HG03571 (cell line): ENCODE measurements at regions not wholly inside any gene's neighbourhood (a gene's known extent, or its start where the extent isn't known, plus 50 kb on each side); places are given as distances from the start of the nearest gene placed in this dataset.

ENCODE experiments used
- ATAC-seq: cut with Tn5 transposase; IDR thresholded peaks from one replicate; pipeline ENCODE4 v1.9.1; 2021; ENCODE audit not compliant: unreplicated experiment

DNA sequence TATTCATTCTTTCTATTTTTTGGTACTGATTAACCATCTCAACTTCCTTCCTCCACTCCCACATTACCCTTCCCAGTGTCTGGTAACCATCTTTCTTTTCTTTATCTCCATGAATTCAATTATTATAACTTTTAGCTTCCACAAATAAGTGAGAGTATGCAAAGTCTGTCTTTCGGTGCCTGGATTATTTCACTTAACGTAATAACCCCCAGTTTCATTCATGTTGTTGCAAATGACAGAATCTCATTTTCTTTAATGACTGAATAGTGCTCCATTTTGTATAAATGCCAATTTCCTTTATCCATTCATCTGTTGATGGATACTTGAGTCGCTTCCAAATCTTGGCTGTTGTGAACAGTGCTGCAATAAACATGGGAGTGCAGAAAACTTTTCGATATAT is 940.4 kb downstream of the GLUD2 start:
- no peak for ATAC-seq

DNA sequence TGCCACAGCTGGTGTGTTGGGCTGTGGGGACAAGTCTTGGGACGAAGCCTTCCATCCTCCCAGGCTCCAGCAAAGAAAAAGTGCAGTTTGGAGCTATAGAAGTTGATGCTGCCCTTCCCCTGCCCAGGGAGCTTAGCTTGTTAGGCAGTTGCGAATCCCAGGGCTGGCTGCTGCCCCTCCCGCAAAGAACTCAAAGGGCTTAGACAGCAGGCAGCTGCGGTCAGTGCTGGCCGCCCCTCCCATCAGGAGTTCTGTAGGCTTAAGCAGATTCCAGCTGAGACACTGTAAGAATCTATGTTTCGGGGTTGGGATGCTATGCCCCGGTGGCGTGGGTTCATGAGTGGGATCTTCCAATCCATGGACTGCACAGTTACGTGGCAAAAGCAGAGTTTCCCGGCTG is 956.7 kb downstream of the GLUD2 start:
- no peak for ATAC-seq

- ATAC-seq: no peak
Measured at GRCh38 chrX:122026665-122027064, 979.3 kb downstream of the GLUD2 start.

- ATAC-seq: no peak
Measured at GRCh38 chrX:122046226-122046625, 998.8 kb downstream of the GLUD2 start.

DNA sequence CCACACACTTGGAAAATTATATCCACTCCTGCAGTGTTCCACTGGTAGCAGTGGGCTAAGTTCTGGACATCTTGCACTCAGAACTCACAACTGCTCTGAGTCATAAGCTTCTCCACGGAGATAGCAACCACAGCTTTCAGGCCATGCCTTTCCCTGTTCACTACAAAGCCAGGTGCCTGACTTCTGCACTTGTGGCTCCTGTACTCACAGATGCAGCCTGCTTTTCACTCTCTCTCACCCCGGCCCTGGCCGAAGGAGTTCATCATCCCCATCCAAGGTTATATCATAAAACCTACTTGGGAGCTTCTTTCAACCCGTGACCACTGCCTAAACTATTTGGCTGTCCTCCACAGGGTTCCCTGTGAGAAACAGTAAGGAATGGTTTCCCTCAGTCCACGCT is 999.4 kb downstream of the GLUD2 start:
- ATAC-seq: no peak

DNA sequence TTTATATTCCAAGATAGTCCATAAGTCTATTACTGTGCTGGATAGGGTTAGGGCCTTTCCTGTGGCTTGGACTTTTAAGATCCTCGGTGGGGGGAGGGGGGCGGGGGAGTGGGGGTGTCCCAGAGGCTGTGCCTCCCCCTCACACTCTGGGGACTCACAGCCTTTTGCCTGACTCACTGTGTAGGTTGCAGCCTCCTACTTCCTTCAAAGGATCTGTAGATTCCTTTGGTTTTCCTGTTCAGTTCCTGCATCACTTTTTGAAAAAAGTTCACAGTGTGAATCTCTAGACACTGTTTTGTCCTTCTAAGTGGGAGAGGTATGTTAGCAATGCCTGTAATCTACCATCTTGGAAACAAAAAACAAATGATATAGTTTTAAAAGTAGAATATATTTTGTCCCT is 999.9 kb downstream of the GLUD2 start:
- no peak for ATAC-seq

DNA sequence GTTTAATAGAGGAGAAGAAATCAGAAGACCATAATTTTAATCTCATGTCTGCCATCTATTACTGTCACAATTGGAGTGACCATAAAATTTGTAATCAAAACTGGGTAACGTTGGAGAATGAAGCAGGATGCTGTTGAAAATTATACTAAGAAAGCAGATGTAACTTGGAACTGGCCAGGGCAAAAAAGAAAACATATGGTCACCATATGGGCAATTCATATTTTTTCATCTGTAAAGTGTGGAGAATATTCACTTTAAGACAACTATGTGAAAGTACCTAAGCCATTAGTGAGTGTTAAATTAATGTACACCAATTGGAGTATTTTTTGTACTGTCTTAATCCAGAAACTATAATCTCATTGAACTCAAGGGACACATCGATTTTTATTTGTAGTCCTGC is 1008.0 kb downstream of the GLUD2 start:
- ATAC-seq: no peak

GRCh38 chrX:122055979-122056715 is 1008.7 kb downstream of the GLUD2 start:
- no peak for ATAC-seq

- no peak for ATAC-seq
Measured at GRCh38 chrX:122076241-122076640, 1028.8 kb downstream of the GLUD2 start.

GRCh38 chrX:122078079-122078478 is 1030.7 kb downstream of the GLUD2 start:
- no peak for ATAC-seq

DNA sequence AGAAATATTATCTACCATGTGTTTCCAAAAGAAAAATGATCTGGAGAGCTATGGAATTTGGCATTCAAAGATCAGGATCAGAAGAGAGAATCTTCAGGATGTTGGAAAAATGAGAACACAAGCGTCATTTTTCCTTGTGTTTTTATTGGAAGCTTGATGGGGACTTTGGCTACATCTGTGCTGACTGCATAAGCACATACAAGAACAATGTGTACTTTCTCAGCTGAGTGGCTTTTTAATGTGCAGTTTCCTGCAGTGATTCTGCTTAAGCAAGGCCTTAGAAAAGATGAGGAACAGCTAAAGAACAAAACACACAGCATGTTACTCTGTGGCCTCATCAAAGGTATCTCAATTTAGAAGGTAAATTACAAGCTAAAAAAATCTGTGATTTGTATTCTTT is 1039.9 kb downstream of the GLUD2 start:
- no peak for ATAC-seq

GRCh38 chrX:122091571-122091970 is 1044.2 kb downstream of the GLUD2 start:
- no peak for ATAC-seq

DNA sequence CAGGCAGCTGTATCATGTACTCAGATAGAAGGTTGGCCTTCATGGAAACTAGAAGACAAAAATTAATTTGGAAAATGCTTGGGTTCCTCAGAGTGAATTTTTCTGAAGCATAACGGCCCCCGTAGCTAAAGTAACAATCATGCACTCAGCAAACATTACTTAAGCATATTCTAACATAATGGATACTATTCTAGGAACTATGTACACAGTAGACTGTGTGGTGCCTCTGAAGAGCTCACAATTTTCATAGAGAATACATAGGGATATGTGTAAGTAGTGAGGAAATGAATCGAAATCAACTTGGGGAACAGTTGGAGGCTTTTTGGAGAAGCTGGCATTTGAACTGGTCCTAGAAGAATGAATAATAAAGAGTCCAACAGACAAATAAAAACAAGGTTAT is 1045.0 kb downstream of the GLUD2 start:
- ATAC-seq: no peak

- no peak for ATAC-seq
Measured at GRCh38 chrX:122092978-122093377, 1045.6 kb downstream of the GLUD2 start.

DNA sequence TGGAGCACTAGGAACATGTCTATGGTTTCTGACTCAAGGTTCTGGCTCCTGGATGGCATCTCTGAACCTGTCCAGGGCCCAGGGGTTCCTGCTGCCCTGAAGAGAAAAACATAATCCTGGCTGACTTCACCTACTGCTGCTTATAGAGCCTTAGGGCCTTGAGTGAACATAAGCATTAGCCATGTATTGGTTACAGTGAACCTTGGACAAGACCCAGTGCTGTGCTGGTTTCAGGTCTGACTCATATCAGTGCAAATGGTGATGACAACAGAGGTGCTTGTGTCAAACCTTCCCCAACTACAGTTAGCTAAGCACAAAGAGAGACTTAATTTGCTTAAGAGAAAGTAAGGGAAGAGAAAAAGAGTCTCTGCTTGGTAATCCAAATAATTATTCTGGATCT is 1047.2 kb downstream of the GLUD2 start:
- no peak for ATAC-seq

DNA sequence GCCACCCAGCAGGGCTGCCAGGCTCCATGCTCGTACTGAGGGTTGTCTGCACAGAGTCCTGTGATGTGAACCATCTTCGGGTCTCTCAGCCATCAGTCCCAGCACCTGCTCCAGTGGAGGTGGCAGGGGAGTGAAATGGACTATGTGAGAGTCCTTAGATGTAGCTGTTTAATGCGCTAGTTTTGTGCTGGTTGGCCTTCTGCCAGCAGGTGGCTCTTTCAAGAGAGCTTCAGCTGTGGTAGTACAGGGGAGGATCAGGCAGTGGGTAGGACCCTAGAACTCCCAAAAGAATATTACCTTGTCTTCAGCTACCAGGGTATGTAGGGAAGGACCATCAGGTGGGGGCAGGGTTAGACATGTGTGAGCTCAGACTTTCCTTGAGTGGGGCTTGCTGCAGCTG is 1066.0 kb downstream of the GLUD2 start:
- ATAC-seq: no peak

DNA sequence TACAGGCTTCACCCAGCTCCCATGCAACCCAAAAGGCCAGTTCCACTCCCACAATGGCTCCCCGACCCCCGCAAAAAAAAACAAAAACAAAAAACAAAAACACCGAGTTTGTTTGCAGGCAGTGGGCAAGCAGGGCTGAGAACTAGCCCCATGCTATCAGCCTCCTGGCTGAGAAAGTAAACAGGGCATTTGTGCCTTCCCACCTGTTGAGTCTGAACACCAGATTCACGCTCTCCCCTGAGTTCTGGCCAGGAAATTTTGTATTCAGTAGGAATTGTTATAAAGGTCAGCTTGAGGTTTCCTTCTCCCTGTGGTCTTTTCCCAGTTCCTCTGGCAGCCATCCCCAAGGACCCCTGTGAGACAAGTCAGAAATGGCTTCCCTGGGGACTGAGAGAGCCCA is 1066.5 kb downstream of the GLUD2 start:
- no peak for ATAC-seq

DNA sequence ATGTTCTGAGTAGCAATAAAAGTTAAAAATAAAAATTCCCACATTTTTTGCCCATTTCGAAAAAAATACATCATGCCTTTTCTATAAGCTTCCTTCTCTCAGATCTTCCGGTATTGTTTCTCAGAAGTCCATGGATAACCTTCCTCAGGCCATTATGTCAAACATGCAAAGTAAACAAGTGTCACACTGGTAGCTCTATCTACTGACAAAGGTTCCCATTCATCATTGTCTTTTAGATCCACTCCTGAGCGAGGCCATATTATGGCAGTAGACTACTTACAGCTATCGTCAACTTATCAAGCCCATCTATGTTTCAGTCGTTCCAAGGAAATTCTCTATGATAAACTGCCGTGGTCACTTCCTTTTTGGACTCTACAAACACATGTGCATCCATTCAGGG is 1068.2 kb downstream of the GLUD2 start:
- ATAC-seq: no peak

GRCh38 chrX:122119361-122119760 is 1064.7 kb upstream of the GRIA3 start:
- no peak for ATAC-seq

DNA sequence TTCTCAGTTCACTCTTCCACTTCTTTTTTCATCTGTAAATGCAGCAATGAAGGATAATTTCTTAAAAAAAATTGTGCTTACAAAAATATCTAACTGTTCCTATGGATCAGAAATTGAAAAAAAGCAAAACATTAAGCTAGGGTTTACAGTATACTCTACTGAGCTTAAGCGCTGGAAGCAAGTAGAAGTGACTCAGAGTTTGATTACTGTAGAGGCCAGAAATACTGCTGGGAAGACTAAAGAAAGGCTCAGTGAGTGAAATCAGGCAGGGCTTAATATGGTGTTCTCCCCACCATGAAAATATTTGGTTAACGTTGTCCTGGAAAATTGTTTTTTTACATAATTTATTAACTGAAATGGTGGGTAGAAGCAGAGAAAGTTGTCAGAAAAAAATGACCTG is 1061.8 kb upstream of the GRIA3 start:
- ATAC-seq: no peak

DNA sequence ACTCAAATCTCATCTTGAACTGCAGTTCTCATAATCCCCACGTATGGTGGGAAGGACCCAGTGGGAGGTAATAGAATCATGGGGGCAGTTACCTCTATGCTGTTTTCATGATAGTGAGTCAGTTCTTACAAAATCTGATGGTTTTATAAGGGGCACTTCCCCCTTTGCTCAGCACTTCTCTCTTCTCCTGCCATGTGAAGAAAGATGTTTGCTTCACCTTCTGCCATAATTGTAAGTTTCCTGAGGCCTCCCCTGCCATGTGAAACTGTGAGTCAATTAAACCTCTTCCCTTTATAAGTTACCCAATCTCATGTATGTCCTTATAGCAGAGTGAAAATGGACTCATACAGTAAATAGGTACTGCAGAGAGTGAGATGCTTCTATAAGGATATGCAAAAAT is 1050.6 kb upstream of the GRIA3 start:
- ATAC-seq: no peak

- ATAC-seq: no peak
Measured at GRCh38 chrX:122134291-122134690, 1049.8 kb upstream of the GRIA3 start.

DNA sequence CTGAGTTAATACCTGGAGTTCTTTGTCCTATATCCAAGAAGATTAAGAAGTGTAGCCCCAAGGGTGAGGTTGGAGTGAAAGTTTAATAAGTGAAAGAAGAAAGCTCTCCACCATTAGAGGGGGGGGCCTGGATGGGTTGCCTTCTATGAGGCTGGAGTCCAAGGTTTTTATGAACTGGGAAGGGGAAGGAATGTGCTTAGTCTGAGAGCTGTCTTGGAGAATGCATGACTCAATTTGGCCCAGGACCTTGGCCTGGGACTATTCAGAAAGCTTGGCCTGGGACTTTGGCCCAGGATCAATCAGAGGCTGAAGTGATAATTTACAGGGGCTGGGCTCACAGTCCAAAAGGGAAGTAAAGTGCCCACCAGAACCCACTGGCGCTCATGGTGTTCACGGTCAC is 1049.0 kb upstream of the GRIA3 start:
- no peak for ATAC-seq
